KMS-11 (cell line): ENCODE measurements at regions not wholly inside any gene's neighbourhood (a gene's known extent, or its start where the extent isn't known, plus 50 kb on each side); places are given as distances from the start of the nearest gene placed in this dataset.
A peak's percentile ranks its signal among the peaks of the same experiment; 100 is the strongest.

Source experiments
- H2AFZ ChIP-seq: fragments of 200-600 bp; sonication (generic); 2 replicates; pipeline ENCODE4 v1.6.1; 2016; ENCODE audit warnings: antibody characterized with exemption, mixed run types, low read depth
- H3K27ac ChIP-seq: fragments of 200-600 bp; sonication (generic); 2 replicates; pipeline ENCODE4 v1.6.1; 2016; ENCODE audit warnings: mild to moderate bottlenecking, mixed run types
- H3K27me3 ChIP-seq: fragments of 200-600 bp; sonication (generic); 2 replicates; pipeline ENCODE4 v1.6.1; 2017; ENCODE audit warnings: mild to moderate bottlenecking, low read depth, mixed run types, moderate library complexity; ENCODE audit not compliant: insufficient read depth
- H3K36me3 ChIP-seq: fragments of 200-600 bp; sonication (generic); 2 replicates; pipeline ENCODE4 v1.6.1; 2017; ENCODE audit warnings: mild to moderate bottlenecking, mixed run types; ENCODE audit not compliant: insufficient read depth
- H3K4me1 ChIP-seq: fragments of 200-600 bp; sonication (generic); 2 replicates; pipeline ENCODE4 v1.6.1; 2016; ENCODE audit warnings: mild to moderate bottlenecking, low read depth, mixed run types; ENCODE audit not compliant: poor library complexity, severe bottlenecking
- H3K4me2 ChIP-seq: fragments of 200-600 bp; sonication (generic); 2 replicates; pipeline ENCODE4 v1.7.0; 2016; ENCODE audit warnings: mild to moderate bottlenecking, mixed run types
- H3K4me3 ChIP-seq: fragments of 200-600 bp; sonication (generic); IDR thresholded peaks from 2 replicates; pipeline ENCODE4 v1.6.1; 2017; ENCODE audit warnings: low read depth, low read length, mixed read lengths; ENCODE audit not compliant: insufficient read depth
- H3K79me2 ChIP-seq: fragments of 200-600 bp; sonication (generic); 2 replicates; pipeline ENCODE4 v1.6.1; 2016; ENCODE audit warnings: low read depth, mixed run types; ENCODE audit not compliant: insufficient read depth
- H3K9ac ChIP-seq: fragments of 200-600 bp; sonication (generic); 2 replicates; pipeline ENCODE4 v1.6.1; 2016; ENCODE audit warnings: mild to moderate bottlenecking, mixed run types
- H4K20me1 ChIP-seq: fragments of 200-600 bp; sonication (generic); 2 replicates; pipeline ENCODE4 v1.6.1; 2016; ENCODE audit warnings: mild to moderate bottlenecking, mixed run types; ENCODE audit not compliant: insufficient read depth
- TF ChIP-seq, protein P1 (sequence below): fragments of 200-600 bp; sonication (generic); conservative IDR thresholded peaks from 2 replicates; pipeline ENCODE4 v1.6.1; 2017; ENCODE audit warnings: low read depth, mild to moderate bottlenecking, antibody characterized with exemption, low read length, moderate library complexity, mixed read lengths

DNA sequence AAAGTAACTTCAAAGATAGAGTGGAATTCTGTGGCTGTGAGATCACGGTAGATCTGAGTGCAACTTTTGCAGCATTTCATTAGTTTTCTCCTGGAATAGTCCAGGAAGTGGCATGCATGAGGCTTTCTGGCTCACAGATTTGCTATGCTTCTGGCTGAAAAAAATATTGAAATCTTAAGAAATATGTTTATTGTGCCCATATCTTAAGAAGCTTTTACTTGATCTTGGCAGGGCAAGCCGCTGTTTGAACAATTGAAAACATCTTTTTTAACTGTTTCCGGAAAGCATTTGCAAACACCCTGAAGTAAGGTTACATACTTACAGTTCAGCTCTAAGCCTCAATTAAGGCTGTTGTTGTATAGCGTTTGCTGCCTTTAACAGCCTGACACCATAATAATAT lies 135.7 kb upstream of the GDNF start:
- Histone ChIP-seq H3K4me3 (no peak overlapping the region), H3K79me2 (no peaks in the 10 kb centered on the region), H3K27me3 (no peaks in the 10 kb centered on the region), H4K20me1 (no peaks in the 10 kb centered on the region), H3K9ac (no peak overlapping the region), H3K4me2 (no peak overlapping the region), H2AFZ (no peak overlapping the region), H3K27ac (no peak overlapping the region), H3K36me3 (no peaks in the 10 kb centered on the region), H3K4me1 (peaks cover 19% of the 10 kb centered on the region)
- TF ChIP-seq, protein P1, sequence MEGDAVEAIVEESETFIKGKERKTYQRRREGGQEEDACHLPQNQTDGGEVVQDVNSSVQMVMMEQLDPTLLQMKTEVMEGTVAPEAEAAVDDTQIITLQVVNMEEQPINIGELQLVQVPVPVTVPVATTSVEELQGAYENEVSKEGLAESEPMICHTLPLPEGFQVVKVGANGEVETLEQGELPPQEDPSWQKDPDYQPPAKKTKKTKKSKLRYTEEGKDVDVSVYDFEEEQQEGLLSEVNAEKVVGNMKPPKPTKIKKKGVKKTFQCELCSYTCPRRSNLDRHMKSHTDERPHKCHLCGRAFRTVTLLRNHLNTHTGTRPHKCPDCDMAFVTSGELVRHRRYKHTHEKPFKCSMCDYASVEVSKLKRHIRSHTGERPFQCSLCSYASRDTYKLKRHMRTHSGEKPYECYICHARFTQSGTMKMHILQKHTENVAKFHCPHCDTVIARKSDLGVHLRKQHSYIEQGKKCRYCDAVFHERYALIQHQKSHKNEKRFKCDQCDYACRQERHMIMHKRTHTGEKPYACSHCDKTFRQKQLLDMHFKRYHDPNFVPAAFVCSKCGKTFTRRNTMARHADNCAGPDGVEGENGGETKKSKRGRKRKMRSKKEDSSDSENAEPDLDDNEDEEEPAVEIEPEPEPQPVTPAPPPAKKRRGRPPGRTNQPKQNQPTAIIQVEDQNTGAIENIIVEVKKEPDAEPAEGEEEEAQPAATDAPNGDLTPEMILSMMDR: no peak

DNA sequence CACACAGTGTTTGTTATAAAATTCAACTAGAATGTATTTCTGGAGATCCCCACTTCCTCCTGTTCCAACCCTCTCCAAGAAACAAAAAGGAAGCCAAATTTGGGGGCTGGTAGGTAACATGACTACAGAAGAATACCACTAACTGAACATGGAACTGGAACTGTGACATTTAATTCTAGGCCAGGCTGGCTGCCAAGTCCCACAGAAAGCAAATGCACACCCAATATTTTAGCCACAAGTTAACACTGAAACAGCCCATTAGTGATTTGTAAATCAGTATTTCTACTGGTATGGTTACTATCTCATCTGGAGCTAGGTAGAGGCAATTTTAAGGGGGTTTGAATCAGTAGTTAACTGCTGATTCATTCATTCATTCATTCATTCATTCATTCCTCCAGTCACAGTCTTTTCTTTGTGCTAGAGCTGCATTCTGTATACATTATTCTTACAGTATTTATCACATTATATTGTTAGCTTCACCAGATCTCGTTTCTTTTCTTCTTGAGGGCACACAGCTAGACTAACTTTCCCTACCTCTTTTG lies 131.7 kb upstream of the GDNF start:
- no peaks in the 10 kb centered on the region for H4K20me1 ChIP-seq
- peaks cover 19% of the 10 kb centered on the region for H3K4me1 ChIP-seq
- H3K27ac ChIP-seq: no peak overlapping the region
- H3K36me3 ChIP-seq: no peaks in the 10 kb centered on the region
- H2AFZ ChIP-seq: no peak overlapping the region
- H3K79me2 ChIP-seq: no peaks in the 10 kb centered on the region
- no peak overlapping the region for H3K9ac ChIP-seq
- peak overlapping the region; percentile 52 for H3K4me2 ChIP-seq
- H3K27me3 ChIP-seq: no peaks in the 10 kb centered on the region
- H3K4me3 ChIP-seq: no peak overlapping the region
- TF ChIP-seq, protein P1: no peak

DNA sequence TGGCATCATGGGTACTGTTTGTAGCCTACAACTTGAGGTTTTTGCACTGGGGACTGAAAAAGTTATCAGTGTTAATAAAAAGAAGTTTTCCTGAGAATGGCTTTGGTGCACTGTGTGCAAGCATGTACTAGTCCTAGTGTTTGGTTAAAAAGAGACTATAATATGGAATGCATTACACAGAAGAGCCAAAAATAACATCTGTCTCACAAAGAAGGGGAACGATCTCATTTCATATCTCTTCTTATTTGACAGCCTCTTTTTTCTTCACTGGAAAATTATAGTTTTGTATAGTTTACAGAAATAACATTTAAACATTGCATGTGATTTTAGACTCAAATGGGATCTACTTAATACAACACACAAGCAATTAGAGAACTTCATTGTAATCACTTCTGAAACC lies 127.0 kb upstream of the GDNF start:
- Histone ChIP-seq H3K36me3 (no peaks in the 10 kb centered on the region), H3K27ac (no peak overlapping the region), H2AFZ (no peak overlapping the region), H3K4me3 (no peak overlapping the region), H3K4me1 (peaks cover 13% of the 10 kb centered on the region), H3K4me2 (no peak overlapping the region), H3K79me2 (no peaks in the 10 kb centered on the region), H4K20me1 (no peaks in the 10 kb centered on the region), H3K27me3 (no peaks in the 10 kb centered on the region), H3K9ac (no peak overlapping the region)
- TF ChIP-seq, protein P1: no peak

DNA sequence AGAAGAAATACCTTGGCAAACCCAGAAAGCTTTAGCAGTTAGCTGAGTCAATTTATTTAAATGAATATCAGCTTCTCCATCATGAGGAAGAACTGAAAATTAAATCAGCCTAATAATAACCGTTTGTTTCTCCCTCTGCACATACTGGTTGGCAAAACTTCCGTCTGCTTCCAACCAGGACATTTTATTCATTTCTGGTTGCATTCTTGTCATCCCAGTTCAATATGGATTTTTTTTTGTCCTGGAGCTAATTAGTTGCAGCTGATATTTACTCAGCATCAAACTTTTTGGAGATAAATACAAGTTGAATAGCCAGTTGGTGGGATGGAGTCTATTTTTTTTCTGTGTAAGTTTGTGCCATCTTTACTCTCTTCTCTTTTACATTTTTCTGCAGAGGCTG lies 126.5 kb upstream of the GDNF start:
- H3K4me1 ChIP-seq: peaks cover 8% of the 10 kb centered on the region
- H3K27ac ChIP-seq: no peak overlapping the region
- H3K79me2 ChIP-seq: no peaks in the 10 kb centered on the region
- no peaks in the 10 kb centered on the region for H3K27me3 ChIP-seq
- TF ChIP-seq, protein P1: no peak
- no peaks in the 10 kb centered on the region for H4K20me1 ChIP-seq
- H3K9ac ChIP-seq: no peak overlapping the region
- H3K4me3 ChIP-seq: no peak overlapping the region
- no peak overlapping the region for H3K4me2 ChIP-seq
- no peak overlapping the region for H2AFZ ChIP-seq
- H3K36me3 ChIP-seq: no peaks in the 10 kb centered on the region
